NCI-H82 treated with DMSO at 0.1 percent for 48 hours (cell line): ENCODE measurements at regions not wholly inside any gene's neighbourhood (a gene's known extent, or its start where the extent isn't known, plus 50 kb on each side); places are given as distances from the start of the nearest gene placed in this dataset.

Experiments
- DNase-seq: peaks from one replicate; lab custom pipeline; 2025; ENCODE audit not compliant: unreplicated experiment; lab: John Stamatoyannopoulos, UW

- no peak for DNase-seq
Observed at GRCh38 chr20:24111858-24112257, 123.3 kb upstream of the GGTLC1 start.

GRCh38 chr20:24109537-24109936 is 121.0 kb upstream of the GGTLC1 start:
- no peak for DNase-seq

- DNase-seq = no peak
Observed at GRCh38 chr20:24109008-24109407, 120.4 kb upstream of the GGTLC1 start.

GRCh38 chr20:24108581-24108980 is 120.0 kb upstream of the GGTLC1 start:
- DNase-seq = no peak

- no peak for DNase-seq
Observed at GRCh38 chr20:24106801-24107445, 118.3 kb upstream of the GGTLC1 start.

GRCh38 chr20:24106150-24106800 is 117.7 kb upstream of the GGTLC1 start:
- DNase-seq = no peak

GRCh38 chr20:24102749-24103333 is 114.3 kb upstream of the GGTLC1 start:
- DNase-seq = no peak

GRCh38 chr20:24102290-24102689 is 113.7 kb upstream of the GGTLC1 start:
- DNase-seq = peak; percentile 87

- peak; percentile 47 for DNase-seq
Observed at GRCh38 chr20:24100370-24101011, 111.9 kb upstream of the GGTLC1 start.

GRCh38 chr20:24098886-24099285 is 110.3 kb upstream of the GGTLC1 start:
- no peak for DNase-seq

GRCh38 chr20:24097506-24098245 is 109.1 kb upstream of the GGTLC1 start:
- no peak for DNase-seq

- DNase-seq = no peak
Observed at GRCh38 chr20:24096864-24097450, 108.4 kb upstream of the GGTLC1 start.

- no peak for DNase-seq
Observed at GRCh38 chr20:24096264-24096663, 107.7 kb upstream of the GGTLC1 start.

- no peak for DNase-seq
Observed at GRCh38 chr20:24095756-24096155, 107.2 kb upstream of the GGTLC1 start.

- no peak for DNase-seq
Observed at GRCh38 chr20:24095303-24095702, 106.7 kb upstream of the GGTLC1 start.

GRCh38 chr20:24089576-24089975 is 101.0 kb upstream of the GGTLC1 start:
- no peak for DNase-seq

- no peak for DNase-seq
Observed at GRCh38 chr20:24086121-24086520, 97.5 kb upstream of the GGTLC1 start.

- no peak for DNase-seq
Observed at GRCh38 chr20:24084281-24084680, 95.7 kb upstream of the GGTLC1 start.

- DNase-seq = no peak
Observed at GRCh38 chr20:24081077-24081476, 92.5 kb upstream of the GGTLC1 start.

- no peak for DNase-seq
Observed at GRCh38 chr20:24079661-24080412, 91.3 kb upstream of the GGTLC1 start.
